ENCODE measurements at regions not wholly inside any gene's neighbourhood (a gene's known extent, or its start where the extent isn't known, plus 50 kb on each side); places are given as distances from the start of the nearest gene placed in this dataset.

DNA sequence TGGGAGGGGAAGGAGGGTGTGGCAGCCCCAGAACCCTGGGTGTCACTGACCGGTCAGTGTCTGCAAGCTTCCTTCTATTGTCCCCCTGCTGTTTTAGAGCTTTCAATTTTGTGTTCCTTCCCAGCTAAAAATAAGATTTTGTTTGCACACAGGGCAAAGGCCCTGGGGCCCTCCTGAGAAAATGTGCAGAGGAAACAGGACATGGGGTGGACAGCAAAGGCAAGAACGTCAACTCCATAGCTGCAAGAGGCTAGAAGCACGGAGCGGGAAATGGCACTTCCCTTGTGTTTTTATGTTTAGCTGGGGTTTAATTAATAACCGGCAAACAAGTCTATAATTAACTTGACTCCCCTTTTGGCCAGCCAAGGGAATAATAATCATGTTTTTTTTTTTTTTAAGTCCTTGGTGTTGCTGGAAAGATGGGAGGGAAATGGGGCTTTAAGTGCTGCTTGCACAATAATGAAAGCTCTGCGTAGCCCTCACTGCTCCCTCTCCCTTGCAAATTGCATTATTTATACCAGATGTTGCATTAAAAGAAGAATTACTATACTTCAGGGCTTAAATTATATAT, 261.4 kb upstream of the USP24 start:
- TF ChIP-seq, protein P1, sequence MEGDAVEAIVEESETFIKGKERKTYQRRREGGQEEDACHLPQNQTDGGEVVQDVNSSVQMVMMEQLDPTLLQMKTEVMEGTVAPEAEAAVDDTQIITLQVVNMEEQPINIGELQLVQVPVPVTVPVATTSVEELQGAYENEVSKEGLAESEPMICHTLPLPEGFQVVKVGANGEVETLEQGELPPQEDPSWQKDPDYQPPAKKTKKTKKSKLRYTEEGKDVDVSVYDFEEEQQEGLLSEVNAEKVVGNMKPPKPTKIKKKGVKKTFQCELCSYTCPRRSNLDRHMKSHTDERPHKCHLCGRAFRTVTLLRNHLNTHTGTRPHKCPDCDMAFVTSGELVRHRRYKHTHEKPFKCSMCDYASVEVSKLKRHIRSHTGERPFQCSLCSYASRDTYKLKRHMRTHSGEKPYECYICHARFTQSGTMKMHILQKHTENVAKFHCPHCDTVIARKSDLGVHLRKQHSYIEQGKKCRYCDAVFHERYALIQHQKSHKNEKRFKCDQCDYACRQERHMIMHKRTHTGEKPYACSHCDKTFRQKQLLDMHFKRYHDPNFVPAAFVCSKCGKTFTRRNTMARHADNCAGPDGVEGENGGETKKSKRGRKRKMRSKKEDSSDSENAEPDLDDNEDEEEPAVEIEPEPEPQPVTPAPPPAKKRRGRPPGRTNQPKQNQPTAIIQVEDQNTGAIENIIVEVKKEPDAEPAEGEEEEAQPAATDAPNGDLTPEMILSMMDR (conservative IDR thresholded peaks at IDR 0.05; ENCODE audit: low read length): no peak
- TF ChIP-seq EZH2phosphoT487 (IDR thresholded peaks at IDR 0.05; ENCODE audit: borderline replicate concordance): no peak
- H3K4me1 ChIP-seq (ENCODE audit: insufficient read depth, low read length, poor library complexity, severe bottlenecking): no peaks in the 10 kb centered on the region
- H4K20me1 ChIP-seq (ENCODE audit: insufficient read depth, low read length, poor library complexity, severe bottlenecking): no peaks in the 10 kb centered on the region
- no peaks in the 10 kb centered on the region for H3F3A ChIP-seq (ENCODE audit: low read depth)
- no peak overlapping the region for H3K4me2 ChIP-seq (ENCODE audit: low read depth, low read length, poor library complexity, severe bottlenecking)
- no peaks in the 10 kb centered on the region for H3K36me3 ChIP-seq (ENCODE audit: insufficient read depth, low read length)
- no peak overlapping the region for H2AFZ ChIP-seq (ENCODE audit: low read length)
- no peaks in the 10 kb centered on the region for H3K9me2 ChIP-seq (replicated peaks; ENCODE audit: low read depth, low read length)
- no peak overlapping the region for H3K9ac ChIP-seq (ENCODE audit: low read depth, low read length, poor library complexity, severe bottlenecking)
- no peaks in the 10 kb centered on the region for H3K9me3 ChIP-seq (ENCODE audit: insufficient read depth, low read depth, low read length)
- no peaks in the 10 kb centered on the region for H3K79me2 ChIP-seq (ENCODE audit: insufficient read depth, low read length)
- no peak overlapping the region for H3K4me3 ChIP-seq (ENCODE audit: low read length, poor library complexity, severe bottlenecking)
- H3K27me3 ChIP-seq (ENCODE audit: insufficient read depth, low read length, poor library complexity, severe bottlenecking): no peaks in the 10 kb centered on the region

DNA sequence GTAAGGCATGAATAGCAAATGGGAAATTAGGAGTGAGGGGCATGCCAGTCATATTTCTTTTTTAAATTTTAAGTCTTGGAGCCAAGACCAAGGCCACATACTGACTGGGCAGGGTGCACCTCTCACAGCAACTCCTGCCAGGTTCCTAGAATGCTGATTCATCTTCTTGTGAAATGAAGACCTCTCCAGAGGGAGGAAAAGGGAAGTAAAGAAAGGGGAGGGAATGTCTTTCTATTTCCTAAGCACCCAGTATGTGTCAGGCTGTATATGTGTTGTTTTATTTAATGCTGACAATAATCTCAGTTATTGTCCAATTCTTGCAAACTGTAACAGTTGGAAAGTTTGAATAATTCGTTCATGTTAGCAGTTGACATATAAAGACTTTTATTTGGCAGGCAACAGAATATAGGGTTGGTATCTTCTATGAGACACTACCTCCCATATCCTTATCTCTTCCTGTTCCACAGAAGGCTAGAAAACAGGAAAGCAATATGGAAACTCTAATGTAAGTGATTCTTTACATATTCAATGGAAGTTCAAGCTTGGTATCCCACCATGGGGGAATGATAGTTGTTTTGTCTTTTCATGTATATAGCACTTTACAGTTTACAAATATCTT, 259.1 kb upstream of the USP24 start:
- H3K9me2 ChIP-seq (replicated peaks; ENCODE audit: low read depth, low read length): no peaks in the 10 kb centered on the region
- H3K4me2 ChIP-seq (ENCODE audit: low read depth, low read length, poor library complexity, severe bottlenecking): no peak overlapping the region
- no peaks in the 10 kb centered on the region for H3K9me3 ChIP-seq (ENCODE audit: insufficient read depth, low read depth, low read length)
- TF ChIP-seq, protein P1 (conservative IDR thresholded peaks at IDR 0.05; ENCODE audit: low read length): no peak
- no peak for TF ChIP-seq EZH2phosphoT487 (IDR thresholded peaks at IDR 0.05; ENCODE audit: borderline replicate concordance)
- no peaks in the 10 kb centered on the region for H4K20me1 ChIP-seq (ENCODE audit: insufficient read depth, low read length, poor library complexity, severe bottlenecking)
- no peak overlapping the region for H3K4me3 ChIP-seq (ENCODE audit: low read length, poor library complexity, severe bottlenecking)
- no peaks in the 10 kb centered on the region for H3K79me2 ChIP-seq (ENCODE audit: insufficient read depth, low read length)
- no peaks in the 10 kb centered on the region for H3K36me3 ChIP-seq (ENCODE audit: insufficient read depth, low read length)
- H3K4me1 ChIP-seq (ENCODE audit: insufficient read depth, low read length, poor library complexity, severe bottlenecking): no peaks in the 10 kb centered on the region
- no peak overlapping the region for H3K9ac ChIP-seq (ENCODE audit: low read depth, low read length, poor library complexity, severe bottlenecking)
- no peaks in the 10 kb centered on the region for H3F3A ChIP-seq (ENCODE audit: low read depth)
- H2AFZ ChIP-seq (ENCODE audit: low read length): no peak overlapping the region
- H3K27me3 ChIP-seq (ENCODE audit: insufficient read depth, low read length, poor library complexity, severe bottlenecking): no peaks in the 10 kb centered on the region

DNA sequence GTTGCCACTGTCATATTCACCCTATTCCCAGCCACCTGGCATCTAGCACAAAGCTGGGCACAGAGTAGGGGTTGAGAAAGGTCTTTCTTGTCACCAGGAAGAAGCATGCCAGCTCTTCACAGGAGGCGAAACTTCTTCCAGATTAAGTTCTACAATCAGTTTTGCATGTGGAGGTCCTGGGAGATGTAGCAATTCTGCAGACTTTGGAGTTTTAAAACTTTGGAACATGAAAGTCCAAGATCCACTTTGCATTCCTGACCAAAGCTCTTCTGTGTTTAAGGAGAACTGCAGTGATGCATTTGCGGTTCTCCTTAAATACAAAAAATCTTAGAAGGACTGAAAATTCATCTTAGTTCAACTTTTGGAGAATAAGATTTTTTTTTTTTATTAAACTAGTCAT, 258.5 kb upstream of the USP24 start:
- no peak overlapping the region for H3K4me2 ChIP-seq (ENCODE audit: low read depth, low read length, poor library complexity, severe bottlenecking)
- H3K36me3 ChIP-seq (ENCODE audit: insufficient read depth, low read length): no peaks in the 10 kb centered on the region
- H3K9me2 ChIP-seq (replicated peaks; ENCODE audit: low read depth, low read length): no peaks in the 10 kb centered on the region
- no peaks in the 10 kb centered on the region for H3K9me3 ChIP-seq (ENCODE audit: insufficient read depth, low read depth, low read length)
- no peaks in the 10 kb centered on the region for H3K79me2 ChIP-seq (ENCODE audit: insufficient read depth, low read length)
- H3K4me1 ChIP-seq (ENCODE audit: insufficient read depth, low read length, poor library complexity, severe bottlenecking): no peaks in the 10 kb centered on the region
- no peak overlapping the region for H3K9ac ChIP-seq (ENCODE audit: low read depth, low read length, poor library complexity, severe bottlenecking)
- no peak overlapping the region for H3K4me3 ChIP-seq (ENCODE audit: low read length, poor library complexity, severe bottlenecking)
- no peaks in the 10 kb centered on the region for H3K27me3 ChIP-seq (ENCODE audit: insufficient read depth, low read length, poor library complexity, severe bottlenecking)
- no peaks in the 10 kb centered on the region for H4K20me1 ChIP-seq (ENCODE audit: insufficient read depth, low read length, poor library complexity, severe bottlenecking)
- no peak overlapping the region for H2AFZ ChIP-seq (ENCODE audit: low read length)
- TF ChIP-seq, protein P1 (conservative IDR thresholded peaks at IDR 0.05; ENCODE audit: low read length): no peak
- no peak for TF ChIP-seq EZH2phosphoT487 (IDR thresholded peaks at IDR 0.05; ENCODE audit: borderline replicate concordance)
- H3F3A ChIP-seq (ENCODE audit: low read depth): no peaks in the 10 kb centered on the region

All from Loucy (cell line).